K562 (cell line): ENCODE measurements at regions not wholly inside any gene's neighbourhood (a gene's known extent, or its start where the extent isn't known, plus 50 kb on each side); places are given as distances from the start of the nearest gene placed in this dataset.

ENCODE experiments used
- ATAC-seq: fragments of 200-7000 bp; cut with Tn5 transposase; 3 replicates; pipeline ENCODE4 v1.9.1; 2020; ENCODE audit warnings: moderate library complexity
- BruUV-seq: library from RNA; stranded (reverse); fragments of 400-500 nt; replicated peaks from 2 replicates; lab custom pipeline; 2021; lab: Mats Ljungman, UMichigan
- CTCF ChIA-PET: fragments of 300-600 bp; formaldehyde crosslinking; extraction: SDS; loops from one replicate; lab custom pipeline; 2021; ENCODE audit warnings: low intra/inter-chr PET ratio; lab: Yijun Ruan, JAX
- POLR2A ChIA-PET: fragments of 300-600, 350-650 bp; sonication (Branson Sonifier 250); formaldehyde crosslinking; extraction: SDS; loops from one replicate; lab custom pipeline; 2021; ENCODE audit warnings: antibody characterized with exemption, inconsistent platforms; lab: Yijun Ruan, JAX
- DNase-seq, 4 experiments: peaks; one replicate each; pipeline versions ENCODE4 v3.0.0 to v3.0.0-alpha.2; 2011 to 2018; ENCODE audit warnings: low spot score in 3 of 4, mixed read lengths in 3 of 4; ENCODE audit errors: extremely low read depth in 1 of 4
- FAIRE-seq: peaks from 2 replicates; lab custom pipeline; 2011; peaks lifted over from hg19 to GRCh38; lab: Jason Lieb, UNC
- H2AFZ ChIP-seq: 2 replicates; pipeline ENCODE4 v1.6.0; 2011; ENCODE audit warnings: low read depth, low read length, control low read depth, inconsistent platforms
- H3K27ac ChIP-seq: fragments of 200-600 bp; 3 replicates; pipeline ENCODE4 v1.8.0; 2011; ENCODE audit warnings: low read depth, mild to moderate bottlenecking, control low read depth, inconsistent platforms, low read length, moderate library complexity, mixed read lengths; ENCODE audit errors: extremely low read depth
- H3K27me3 ChIP-seq, 2 experiments: fragments of 300-600 bp in 1 of 2; 2 replicates in 1 of 2; 3 replicates in 1 of 2; pipeline versions ENCODE4 v1.6.0 to v1.8.0; 2011; ENCODE audit warnings: inconsistent platforms in 2 of 2, low read length in 2 of 2, mild to moderate bottlenecking in 1 of 2, mixed read lengths in 1 of 2, moderate library complexity in 1 of 2; ENCODE audit not compliant: control insufficient read depth in 2 of 2, insufficient read depth in 2 of 2
- H3K36me3 ChIP-seq: fragments of 300-600 bp; 3 replicates; pipeline ENCODE4 v1.8.0; 2011; ENCODE audit warnings: mild to moderate bottlenecking, low read length, inconsistent platforms; ENCODE audit not compliant: control insufficient read depth, insufficient read depth
- H3K4me1 ChIP-seq, 2 experiments: fragments of 200-600 bp in 1 of 2; replicated peaks in 1 of 2; 2 replicates in 1 of 2; 3 replicates in 1 of 2; pipeline versions ENCODE4 v1.5.1 to v1.8.0; 2011; ENCODE audit warnings: inconsistent platforms in 2 of 2, low read length in 2 of 2, mild to moderate bottlenecking in 1 of 2, mixed read lengths in 1 of 2, moderate library complexity in 1 of 2; ENCODE audit not compliant: control insufficient read depth in 2 of 2, insufficient read depth in 2 of 2
- H3K4me2 ChIP-seq: 2 replicates; pipeline ENCODE4 v1.6.1; 2011; ENCODE audit warnings: low read length, control low read depth, inconsistent platforms, mixed read lengths; ENCODE audit not compliant: insufficient read depth
- H3K4me3 ChIP-seq: fragments of 200-600 bp; sonication (generic), shearing (Covaris generic); 2 replicates; pipeline ENCODE4 v1.5.1; 2016; ENCODE audit warnings: control low read depth, inconsistent platforms
- H3K79me2 ChIP-seq: fragments of 200-600 bp; 3 replicates; pipeline ENCODE4 v1.8.0; 2011; ENCODE audit warnings: low read length, inconsistent platforms; ENCODE audit not compliant: control insufficient read depth, insufficient read depth
- H3K9ac ChIP-seq, 2 experiments: 2 replicates each; pipeline versions ENCODE4 v1.6.0 to v1.6.1; 2011; ENCODE audit warnings: low read depth in 2 of 2, low read length in 2 of 2, control low read depth in 1 of 2, inconsistent platforms in 1 of 2, mild to moderate bottlenecking in 1 of 2, mixed read lengths in 1 of 2; ENCODE audit not compliant: insufficient read depth in 1 of 2
- H3K9me1 ChIP-seq: one replicate; pipeline ENCODE4 v1.6.0; 2011; ENCODE audit warnings: inconsistent platforms, mild to moderate bottlenecking, low read length, moderate library complexity; ENCODE audit not compliant: control insufficient read depth, insufficient read depth
- H3K9me3 ChIP-seq: replicated peaks from 2 replicates; pipeline ENCODE4 v1.5.1; 2011; ENCODE audit warnings: low read depth, low read length, inconsistent platforms; ENCODE audit not compliant: control insufficient read depth, insufficient read depth
- H4K20me1 ChIP-seq: replicated peaks from 2 replicates; pipeline ENCODE4 v1.6.1; 2011; ENCODE audit warnings: low read length, inconsistent platforms, mixed read lengths; ENCODE audit not compliant: control insufficient read depth, insufficient read depth
- E2F3 ChIP-seq: fragments of 250-450 bp; sonication (Bioruptor Pico); IDR thresholded peaks from 2 replicates; pipeline ENCODE4 v1.4.0; 2020; ENCODE audit warnings: mild to moderate bottlenecking
- KDM2B ChIP-seq: fragments of 250-450 bp; sonication (Bioruptor Pico); IDR thresholded peaks from 2 replicates; pipeline ENCODE4 v1.8.0; 2021; ENCODE audit warnings: mild to moderate bottlenecking, moderate library complexity
- MCM7 ChIP-seq, 2 experiments: fragments of 450-650 bp; IDR thresholded peaks; 2 replicates each; pipeline ENCODE4 v1.6.1; 2016 to 2018
- NCOA2 ChIP-seq, 2 experiments: fragments of 450-650 bp; IDR thresholded peaks; 2 replicates each; pipeline ENCODE4 v1.6.1; 2018; ENCODE audit warnings: mild to moderate bottlenecking in 2 of 2, moderate library complexity in 1 of 2; ENCODE audit not compliant: partially characterized antibody in 2 of 2
- PTRF ChIP-seq: fragments of 450-650 bp; IDR thresholded peaks from 2 replicates; pipeline ENCODE4 v1.6.1; 2016; ENCODE audit warnings: mild to moderate bottlenecking, missing genetic modification characterization, missing compliant biosample characterization
- RBM15 ChIP-seq: fragments of 200-400 bp; formaldehyde crosslinking; IDR thresholded peaks from 2 replicates; pipeline ENCODE4 v1.6.1; 2018; ENCODE audit warnings: mild to moderate bottlenecking, low read length, moderate library complexity; ENCODE audit not compliant: insufficient read depth
- SREBF1 ChIP-seq: fragments of 150-350 bp; IDR thresholded peaks from 2 replicates; pipeline ENCODE4 v1.6.1; 2014; ENCODE audit warnings: antibody characterized with exemption, low read depth, low read length, borderline replicate concordance
- ZFP1 ChIP-seq: fragments of 450-650 bp; formaldehyde crosslinking; IDR thresholded peaks from 2 replicates; pipeline ENCODE4 v1.4.0; 2020; ENCODE audit warnings: mild to moderate bottlenecking, mixed read lengths
- ZNF239 ChIP-seq: fragments of 250-450 bp; sonication (Bioruptor Pico); IDR thresholded peaks from 2 replicates; pipeline ENCODE4 v1.4.0; 2020; ENCODE audit warnings: mild to moderate bottlenecking
- whole genome bisulfite sequencing: fragments of 100-300 bp; shearing (Covaris generic); methylation state at CpG from one replicate; pipeline ENCODE4 v1.1.6; 2016; ENCODE audit warnings: low coverage, mixed read lengths; ENCODE audit not compliant: insufficient coverage; ENCODE audit errors: missing lambda C conversion rate; 5-methylcytosine and 5-hydroxymethylcytosine counted together
- in situ Hi-C: fragments of 300-500 bp; cut with MboI; formaldehyde crosslinking; loops from 4 replicates; pipeline ENCODE4 v1.15.0; 2018; ENCODE audit warnings: inconsistent platforms, mixed read lengths
- intact Hi-C: fragments of 100-400 bp; cut with micrococcal nuclease; formaldehyde crosslinking; loops from 2 replicates; pipeline ENCODE4 v1.14.2; 2022
- TF ChIP-seq, protein P1 (sequence below): sonication (generic); formaldehyde crosslinking; IDR thresholded peaks from 2 replicates; pipeline ENCODE4 v1.8.1; 2023; ENCODE audit warnings: mild to moderate bottlenecking, missing genetic modification reagents

DNA sequence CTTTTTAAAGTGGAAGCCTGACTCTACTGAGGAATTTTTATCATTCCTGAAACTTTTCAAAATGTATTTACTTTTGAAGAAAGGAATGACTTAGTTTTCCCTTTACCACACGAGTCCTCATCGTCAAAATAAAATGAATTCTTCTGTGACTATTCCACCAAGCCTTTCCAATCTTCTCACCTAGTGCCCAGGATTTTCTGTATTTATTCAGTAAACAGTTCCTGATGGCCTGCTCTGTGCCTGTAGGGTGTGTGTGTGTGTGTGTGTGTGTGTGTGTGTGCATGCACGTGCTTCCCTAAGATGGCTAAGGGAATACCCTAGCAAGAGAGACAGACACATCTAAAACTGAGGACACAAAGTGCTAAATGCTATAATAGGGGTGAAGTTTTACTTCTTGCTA lies 395.0 kb upstream of the USP24 start:
- Histone ChIP-seq H4K20me1 (no peaks in the 10 kb centered on the region), H3K4me2 (no peak overlapping the region), H3K9ac (no peak overlapping the region), H3K79me2 (no peaks in the 10 kb centered on the region), H3K9me1 (no peaks in the 10 kb centered on the region), H3K27me3 (no peaks in the 10 kb centered on the region), H3K9me3 (no peaks in the 10 kb centered on the region), H2AFZ (no peak overlapping the region), H3K4me3 (no peak overlapping the region), H3K27ac (no peak overlapping the region), H3K4me1 (no peaks in the 10 kb centered on the region), H3K36me3 (no peaks in the 10 kb centered on the region)
- ATAC-seq (no peak), FAIRE-seq (no peak), DNase-seq (no peak)
- WGBS = 0% methylated on average over 3 of the region's 3 CpGs
- in situ Hi-C loops = no loop called here
- ChIA-PET CTCF (no interaction called here), POLR2A (interaction anchor here (0.7 kb wide), 1 partner anchor 967 kb away, joined by 4 read pairs; no protein-coding TSS in a partner anchor)
- intact Hi-C loops = no loop called here
- no TSS peak for BruUV-seq
- no peak for TF ChIP-seq KDM2B (CRISPR knock-in tag)
- TF ChIP-seq ZNF239 (CRISPR knock-in tag) = no peak
- TF ChIP-seq MCM7 (IDR thresholded peaks at IDR 0.05) = no peak

- BruUV-seq = no TSS peak
- no peak for TF ChIP-seq E2F3 (CRISPR knock-in tag)
- TF ChIP-seq, protein P1, sequence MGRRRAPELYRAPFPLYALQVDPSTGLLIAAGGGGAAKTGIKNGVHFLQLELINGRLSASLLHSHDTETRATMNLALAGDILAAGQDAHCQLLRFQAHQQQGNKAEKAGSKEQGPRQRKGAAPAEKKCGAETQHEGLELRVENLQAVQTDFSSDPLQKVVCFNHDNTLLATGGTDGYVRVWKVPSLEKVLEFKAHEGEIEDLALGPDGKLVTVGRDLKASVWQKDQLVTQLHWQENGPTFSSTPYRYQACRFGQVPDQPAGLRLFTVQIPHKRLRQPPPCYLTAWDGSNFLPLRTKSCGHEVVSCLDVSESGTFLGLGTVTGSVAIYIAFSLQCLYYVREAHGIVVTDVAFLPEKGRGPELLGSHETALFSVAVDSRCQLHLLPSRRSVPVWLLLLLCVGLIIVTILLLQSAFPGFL (CRISPR knock-in tag) = no peak
- no peak for TF ChIP-seq PTRF (tag)
- no peak for TF ChIP-seq ZFP1 (CRISPR knock-in tag)
- TF ChIP-seq NCOA2 (IDR thresholded peaks at IDR 0.05; ENCODE audit: partially characterized antibody in 2 of 2) = no peak
- TF ChIP-seq SREBF1 = no peak
- TF ChIP-seq RBM15 = no peak
- TF ChIP-seq, all 486 proteins: peak for 0
- Histone ChIP-seq H2AFZ (no peak overlapping the region), H3K79me2 (no peaks in the 10 kb centered on the region), H3K4me1 (no peaks in the 10 kb centered on the region), H3K9me1 (no peaks in the 10 kb centered on the region), H4K20me1 (no peaks in the 10 kb centered on the region), H3K9me3 (no peaks in the 10 kb centered on the region), H3K4me3 (no peak overlapping the region), H3K27me3 (no peaks in the 10 kb centered on the region), H3K27ac (no peak overlapping the region), H3K9ac (no peak overlapping the region), H3K36me3 (no peaks in the 10 kb centered on the region), H3K4me2 (no peak overlapping the region)
- no peak for ATAC-seq
- no peak for FAIRE-seq
- CTCF ChIA-PET = no interaction called here
- in situ Hi-C loops = no loop called here
- POLR2A ChIA-PET = no interaction called here
- intact Hi-C loops = no loop called here
- DNase-seq = no peak
Measured at GRCh38 chr1:55609630-55610029, 394.5 kb upstream of the USP24 start.
